ENCODE measurements at regions not wholly inside any gene's neighbourhood (a gene's known extent, or its start where the extent isn't known, plus 50 kb on each side); places are given as distances from the start of the nearest gene placed in this dataset.

- TF ChIP-seq POLR2AphosphoS5 (IDR thresholded peaks at IDR 0.05; ENCODE audit: borderline replicate concordance, low read depth, low read length) = no peak
- no peak for TF ChIP-seq EZH2 (IDR thresholded peaks at IDR 0.05)
Observed at GRCh38 chr2:236834284-236834683, 251.4 kb upstream of the COPS8 start.
